Breast epithelium (tissue), 4 donors: ENCODE measurements at regions not wholly inside any gene's neighbourhood (a gene's known extent, or its start where the extent isn't known, plus 50 kb on each side); places are given as distances from the start of the nearest gene placed in this dataset.

Source experiments
- DNase-seq, 2 donors: peaks; one replicate each; pipeline ENCODE4 v3.0.0-alpha.2; 2019; ENCODE audit warnings: low spot score in 2 of 2
- H3K27ac ChIP-seq, 2 donors: fragments of 200-600 bp; sonication (generic) in 1 of 2; one replicate each; pipeline ENCODE4 v1.5.1; 2016 to 2019; ENCODE audit warnings: mild to moderate bottlenecking in 1 of 2
- H3K27me3 ChIP-seq, 2 donors: fragments of 200-600 bp; sonication (generic) in 1 of 2; one replicate each; pipeline versions ENCODE4 v1.5.1 to v1.6.0; 2017 to 2019; ENCODE audit warnings: control low read depth in 1 of 2, mild to moderate bottlenecking in 1 of 2
- H3K36me3 ChIP-seq: fragments of 200-600 bp; one replicate; pipeline ENCODE4 v1.5.1; 2019
- H3K4me1 ChIP-seq, 2 donors: fragments of 200-600 bp; sonication (generic); one replicate each; pipeline ENCODE4 v1.5.1; 2016 to 2019; ENCODE audit warnings: control low read depth in 1 of 2
- H3K4me3 ChIP-seq, 3 donors: fragments of 200-600 bp; sonication (generic); 1 replicate in 2 of 3; 2 replicates in 1 of 3; pipeline ENCODE4 v1.5.1; 2016 to 2019; ENCODE audit warnings: mild to moderate bottlenecking in 3 of 3, moderate library complexity in 2 of 3
- H3K9me3 ChIP-seq, 2 donors: fragments of 200-600 bp; sonication (generic) in 1 of 2; one replicate each; pipeline ENCODE4 v1.5.1; 2016 to 2019; ENCODE audit warnings: control low read depth in 1 of 2
- POLR2A ChIP-seq: fragments of 450-650 bp; IDR thresholded peaks from one replicate; pipeline ENCODE4 v1.6.1; 2016; ENCODE audit warnings: antibody characterized with exemption, mild to moderate bottlenecking, moderate library complexity
- POLR2AphosphoS5 ChIP-seq, 3 donors: sonication (generic); formaldehyde crosslinking; IDR thresholded peaks; one replicate each; pipeline ENCODE4 v1.6.1; 2017; ENCODE audit warnings: antibody characterized with exemption in 3 of 3
- intact Hi-C: fragments of 100-400 bp; cut with DNase I; formaldehyde crosslinking; loops from one replicate; pipeline ENCODE4 v1.15.1; 2023; ENCODE audit warnings: low total_unique reads
- TF ChIP-seq, protein P1 (sequence below), 3 donors: fragments of 450-650 bp; IDR thresholded peaks; one replicate each; pipeline ENCODE4 v1.5.1; 2016 to 2017; ENCODE audit warnings: antibody characterized with exemption in 3 of 3, mild to moderate bottlenecking in 3 of 3, moderate library complexity in 3 of 3

DNA sequence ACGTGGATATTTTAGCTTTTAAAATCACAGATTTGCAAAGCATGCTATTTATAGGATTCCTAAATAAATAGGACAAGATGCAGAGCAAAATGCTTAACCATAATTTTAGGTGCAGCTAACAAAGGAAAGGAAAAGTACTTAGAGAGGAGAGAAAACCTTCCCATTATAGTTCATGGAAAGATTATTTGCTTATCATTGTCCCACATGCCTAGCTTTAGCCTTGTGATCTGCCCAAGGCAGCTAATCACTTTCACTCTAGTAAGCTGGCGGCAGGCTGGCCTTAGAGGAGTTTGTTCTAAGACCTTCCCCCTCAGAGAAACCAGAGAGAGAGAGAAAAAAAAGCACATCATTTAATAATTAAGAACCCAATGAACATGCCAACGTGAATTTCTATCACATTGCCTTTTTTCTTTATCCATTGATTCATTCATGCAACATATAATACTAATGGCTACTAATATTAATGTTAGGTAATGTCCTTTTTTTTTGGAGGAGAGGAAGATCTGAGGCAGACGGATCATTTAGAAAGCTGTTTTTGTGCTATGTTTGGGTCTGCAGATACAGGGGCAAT is 274.6 kb downstream of the ARL4A start:
- intact Hi-C loops, result no loop called here
- Histone ChIP-seq H3K9me3 (no peaks in the 10 kb centered on the region), H3K4me3 (no peak overlapping the region), H3K27ac (no peak overlapping the region), H3K4me1 (no peaks in the 10 kb centered on the region), H3K36me3 (no peaks in the 10 kb centered on the region), H3K27me3 (no peaks in the 10 kb centered on the region)
- no peak for DNase-seq
- TF ChIP-seq POLR2A (no peak), POLR2AphosphoS5 (IDR thresholded peaks at IDR 0.05) (no peak)
- TF ChIP-seq, protein P1, sequence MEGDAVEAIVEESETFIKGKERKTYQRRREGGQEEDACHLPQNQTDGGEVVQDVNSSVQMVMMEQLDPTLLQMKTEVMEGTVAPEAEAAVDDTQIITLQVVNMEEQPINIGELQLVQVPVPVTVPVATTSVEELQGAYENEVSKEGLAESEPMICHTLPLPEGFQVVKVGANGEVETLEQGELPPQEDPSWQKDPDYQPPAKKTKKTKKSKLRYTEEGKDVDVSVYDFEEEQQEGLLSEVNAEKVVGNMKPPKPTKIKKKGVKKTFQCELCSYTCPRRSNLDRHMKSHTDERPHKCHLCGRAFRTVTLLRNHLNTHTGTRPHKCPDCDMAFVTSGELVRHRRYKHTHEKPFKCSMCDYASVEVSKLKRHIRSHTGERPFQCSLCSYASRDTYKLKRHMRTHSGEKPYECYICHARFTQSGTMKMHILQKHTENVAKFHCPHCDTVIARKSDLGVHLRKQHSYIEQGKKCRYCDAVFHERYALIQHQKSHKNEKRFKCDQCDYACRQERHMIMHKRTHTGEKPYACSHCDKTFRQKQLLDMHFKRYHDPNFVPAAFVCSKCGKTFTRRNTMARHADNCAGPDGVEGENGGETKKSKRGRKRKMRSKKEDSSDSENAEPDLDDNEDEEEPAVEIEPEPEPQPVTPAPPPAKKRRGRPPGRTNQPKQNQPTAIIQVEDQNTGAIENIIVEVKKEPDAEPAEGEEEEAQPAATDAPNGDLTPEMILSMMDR (IDR thresholded peaks at IDR 0.05), result no peak

DNA sequence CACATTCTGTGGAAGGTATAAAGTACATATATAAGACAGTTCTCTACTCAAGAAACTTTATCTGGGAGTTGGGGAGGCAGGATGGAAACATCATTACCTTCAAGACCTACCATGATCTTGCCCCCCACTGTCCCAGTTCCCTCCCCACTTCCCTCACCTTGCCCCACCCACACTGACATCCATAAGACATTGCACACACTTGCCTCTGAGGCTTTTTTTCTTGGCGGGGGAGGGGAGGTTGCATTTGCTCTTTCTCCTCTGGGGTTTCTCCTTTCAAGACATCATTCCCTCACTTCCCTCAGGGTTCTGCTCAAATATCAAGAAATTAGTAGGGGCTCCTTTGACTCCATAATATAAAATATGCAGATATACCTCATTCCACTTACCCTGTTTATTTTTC is 276.0 kb downstream of the ARL4A start:
- no peak overlapping the region for H3K27ac ChIP-seq
- H3K4me3 ChIP-seq, result no peak overlapping the region
- intact Hi-C loops, result no loop called here
- TF ChIP-seq POLR2A (no peak), POLR2AphosphoS5 (IDR thresholded peaks at IDR 0.05) (no peak)
- TF ChIP-seq, protein P1 (IDR thresholded peaks at IDR 0.05), result no peak
- no peaks in the 10 kb centered on the region for H3K36me3 ChIP-seq
- no peaks in the 10 kb centered on the region for H3K4me1 ChIP-seq
- no peaks in the 10 kb centered on the region for H3K9me3 ChIP-seq
- no peak for DNase-seq
- no peaks in the 10 kb centered on the region for H3K27me3 ChIP-seq

DNA sequence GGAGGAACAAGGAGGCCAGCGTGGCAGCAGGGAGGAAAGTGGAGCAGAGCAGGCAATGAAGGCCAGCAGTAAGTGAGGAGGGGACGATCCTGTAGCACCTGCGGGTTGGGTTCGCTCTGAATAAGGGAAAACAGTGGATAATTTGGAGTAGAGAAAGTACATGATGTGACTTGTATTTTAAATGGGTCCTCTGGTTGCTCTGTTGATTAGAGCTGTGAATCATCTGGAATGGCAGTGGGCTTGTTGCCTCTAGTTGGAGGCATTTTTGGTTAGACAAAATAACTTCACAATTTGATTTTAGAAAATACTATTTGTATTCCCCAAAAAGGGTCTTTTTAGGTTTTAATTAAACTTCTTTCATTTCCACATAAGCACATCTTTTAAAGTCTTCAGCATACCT is 277.4 kb downstream of the ARL4A start:
- H3K36me3 ChIP-seq, result no peaks in the 10 kb centered on the region
- intact Hi-C loops, result no loop called here
- no peak overlapping the region for H3K27ac ChIP-seq
- DNase-seq, result no peak
- H3K27me3 ChIP-seq, result no peaks in the 10 kb centered on the region
- H3K4me3 ChIP-seq, result no peak overlapping the region
- TF ChIP-seq POLR2A (no peak), POLR2AphosphoS5 (IDR thresholded peaks at IDR 0.05) (no peak)
- TF ChIP-seq, protein P1 (IDR thresholded peaks at IDR 0.05), result no peak
- H3K4me1 ChIP-seq, result no peaks in the 10 kb centered on the region
- no peaks in the 10 kb centered on the region for H3K9me3 ChIP-seq

DNA sequence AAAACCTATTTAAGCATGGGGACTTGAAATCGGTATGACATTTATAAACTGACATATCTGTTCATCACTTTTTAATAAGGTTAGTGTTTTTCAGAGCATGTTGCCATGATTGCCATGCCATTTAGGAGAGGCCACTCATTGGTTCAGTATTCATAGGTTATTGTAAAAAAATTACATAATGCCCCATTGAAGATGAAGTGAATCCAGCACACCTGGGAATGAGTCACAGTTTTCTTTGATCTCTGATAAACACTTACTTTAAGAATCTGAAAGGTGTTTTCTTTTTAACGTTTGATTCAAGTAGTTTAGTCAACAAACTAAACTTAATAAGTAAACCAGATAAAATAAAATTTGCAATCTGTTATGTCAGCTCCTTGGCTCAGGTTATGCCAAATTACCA is 278.3 kb downstream of the ARL4A start:
- Histone ChIP-seq H3K9me3 (no peaks in the 10 kb centered on the region), H3K27me3 (no peaks in the 10 kb centered on the region), H3K4me3 (no peak overlapping the region), H3K36me3 (no peaks in the 10 kb centered on the region), H3K4me1 (no peaks in the 10 kb centered on the region), H3K27ac (no peak overlapping the region)
- TF ChIP-seq POLR2AphosphoS5 (IDR thresholded peaks at IDR 0.05) (no peak), POLR2A (no peak)
- TF ChIP-seq, protein P1 (IDR thresholded peaks at IDR 0.05), result no peak
- no peak for DNase-seq
- intact Hi-C loops, result no loop called here

DNA sequence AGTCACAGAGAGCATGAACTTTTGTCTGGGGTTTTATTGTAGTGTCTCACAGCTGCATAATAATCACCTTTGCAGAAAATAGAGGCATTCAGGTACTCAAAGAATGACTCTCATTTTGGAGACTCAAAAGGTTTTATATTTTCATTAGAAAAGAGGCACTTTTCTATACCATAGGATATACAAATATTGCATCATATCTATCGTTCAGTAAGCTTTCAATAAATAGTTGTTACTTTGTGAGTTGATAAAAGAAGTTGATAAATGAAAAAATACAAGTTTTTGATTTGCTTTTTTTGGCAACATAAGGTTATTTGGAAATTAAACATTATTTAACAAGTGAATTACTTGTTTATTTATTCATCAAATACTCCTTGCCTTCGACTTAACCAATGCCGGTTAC is 279.9 kb downstream of the ARL4A start:
- TF ChIP-seq, protein P1 (IDR thresholded peaks at IDR 0.05), result no peak
- TF ChIP-seq POLR2AphosphoS5 (IDR thresholded peaks at IDR 0.05), result no peak
- H3K4me3 ChIP-seq, result no peak overlapping the region
- no peaks in the 10 kb centered on the region for H3K9me3 ChIP-seq
- H3K27me3 ChIP-seq, result no peaks in the 10 kb centered on the region
- no peak for DNase-seq
- no peaks in the 10 kb centered on the region for H3K36me3 ChIP-seq
- intact Hi-C loops, result no loop called here
- H3K27ac ChIP-seq, result no peak overlapping the region
- no peaks in the 10 kb centered on the region for H3K4me1 ChIP-seq
